ENCODE measurements at regions not wholly inside any gene's neighbourhood (a gene's known extent, or its start where the extent isn't known, plus 50 kb on each side); places are given as distances from the start of the nearest gene placed in this dataset.

DNA sequence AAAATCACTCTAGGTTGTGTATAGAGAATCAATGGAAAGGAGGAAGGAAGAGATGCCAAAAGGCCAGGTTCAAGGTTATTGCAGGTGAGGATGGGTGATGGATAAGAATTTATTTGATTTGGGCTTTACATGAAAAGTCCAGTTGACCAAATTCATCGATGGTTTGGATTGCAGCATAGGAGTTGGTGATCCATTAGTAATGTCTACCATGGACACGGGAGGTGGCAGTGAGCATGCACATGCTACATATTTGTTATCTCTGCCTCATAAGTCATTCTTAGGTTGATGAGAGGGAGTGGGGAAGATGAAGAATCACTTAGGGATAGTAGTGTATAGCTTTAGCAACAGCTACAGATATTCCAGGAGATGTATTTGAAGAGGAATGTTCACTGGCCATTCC lies 211.4 kb downstream of the PHETA1 start:
- DNase-seq (ENCODE audit: low read depth in 1 of 2, low spot score in 2 of 2) (no peak), FAIRE-seq (no peak)
- H2BK20ac ChIP-seq (ENCODE audit: low read length), result no peak overlapping the region
- no peak overlapping the region for H2AK5ac ChIP-seq (ENCODE audit: low read depth, low read length)
- no peaks in the 10 kb centered on the region for H3K79me2 ChIP-seq (ENCODE audit: control insufficient read depth in 1 of 2, insufficient read depth in 2 of 2, low read length in 2 of 2)
- no peak overlapping the region for H3K4ac ChIP-seq (replicated peaks; ENCODE audit: insufficient read length, low read depth, low read length)
- H2BK120ac ChIP-seq (replicated peaks; ENCODE audit: low read depth, low read length), result no peak overlapping the region
- ChIA-PET CTCF (ENCODE audit: partially characterized antibody) (interaction anchor here (1.2 to 2.7 kb wide), 4 partner anchors 10 to 147 kb away, joined by 3 to 8 read pairs (median 4); no protein-coding TSS in a partner anchor), POLR2A (ENCODE audit: partially characterized antibody) (no interaction called here)
- H4K8ac ChIP-seq (ENCODE audit: extremely low read depth, insufficient read depth, low read length), result no peak overlapping the region
- 91% methylated on average over 2 of the region's 2 CpGs; no CpG with 5 or more reads in 1 of the 2 experiments for WGBS, 2 experiments (ENCODE audit: extremely low coverage in 1 of 2, insufficient coverage in 1 of 2, insufficient read length in 1 of 2, insufficient replicate concordance in 2 of 2, low coverage in 1 of 2, low lambda C conversion rate in 2 of 2, missing lambda C conversion rate in 1 of 2)
- H2AFZ ChIP-seq (ENCODE audit: low read length), result no peak overlapping the region
- H3K14ac ChIP-seq (ENCODE audit: insufficient read length), result no peak overlapping the region
- H3K18ac ChIP-seq (ENCODE audit: extremely low read depth, low read length), result no peak overlapping the region
- peaks cover 1% of the 10 kb centered on the region; the same call in 1 of the 2 replicates for H3K23me2 ChIP-seq (ENCODE audit: low read depth, low read length)
- no peak overlapping the region for H3K4me2 ChIP-seq (ENCODE audit: insufficient read depth in 1 of 2, low read depth in 2 of 2, low read length in 2 of 2)
- no peak overlapping the region for H2BK12ac ChIP-seq (ENCODE audit: low read depth, low read length)
- no peak overlapping the region for H3K9ac ChIP-seq (replicated peaks in 1 of 4; ENCODE audit: extremely low read depth in 1 of 4, low read depth in 3 of 4, low read length in 3 of 4)
- H2BK5ac ChIP-seq (ENCODE audit: low read depth, low read length), result no peak overlapping the region
- H4K20me1 ChIP-seq (replicated peaks in 1 of 2; ENCODE audit: control insufficient read depth in 1 of 2, insufficient read depth in 2 of 2, low read length in 2 of 2), result peaks cover 0 to 4% of the 10 kb centered on the region in 2 experiments
- H3K27ac ChIP-seq (ENCODE audit: low read depth, low read length), result no peak overlapping the region
- H3K79me1 ChIP-seq (ENCODE audit: low read depth, low read length), result 0 out of 2 replicates have a peak, but pooled peaks cover 3% of the 10 kb centered on the region
- H3K4me3 ChIP-seq (ENCODE audit: extremely low read depth in 1 of 4, insufficient read depth in 2 of 4, low read depth in 3 of 4, low read length in 4 of 4), result no peak overlapping the region
- peaks cover 0 to 28% (median 14%) of the 10 kb centered on the region in 4 experiments; a peak in 6 of 7 replicates for H3K4me1 ChIP-seq (replicated peaks in 1 of 4; ENCODE audit: control insufficient read depth in 3 of 4, insufficient read depth in 4 of 4, low read length in 3 of 4)
- no peaks in the 10 kb centered on the region for H3K36me3 ChIP-seq (ENCODE audit: control insufficient read depth in 2 of 4, insufficient read depth in 4 of 4, low read length in 3 of 4)
- H3K56ac ChIP-seq (replicated peaks; ENCODE audit: insufficient read length, low read depth, low read length), result no peak overlapping the region
- H3K23ac ChIP-seq (ENCODE audit: insufficient read length), result no peak overlapping the region
- no peak overlapping the region for H2BK15ac ChIP-seq (ENCODE audit: low read length)
- H4K91ac ChIP-seq (replicated peaks; ENCODE audit: insufficient read length, low read length), result no peak overlapping the region
- H3K9me3 ChIP-seq (ENCODE audit: insufficient read depth in 2 of 2, low read depth in 1 of 2, low read length in 1 of 2), result no peaks in the 10 kb centered on the region
- no peaks in the 10 kb centered on the region for H3K27me3 ChIP-seq (replicated peaks in 1 of 4; ENCODE audit: control insufficient read depth in 3 of 4, extremely low read depth in 1 of 4, insufficient read depth in 3 of 4, low read length in 3 of 4)
- H4K5ac ChIP-seq (ENCODE audit: insufficient read length, low read depth, low read length), result no peak overlapping the region
- no peak for TF ChIP-seq TBP (IDR thresholded peaks at IDR 0.05; ENCODE audit: low read depth, low read length)
- no peak for TF ChIP-seq RBBP5 (IDR thresholded peaks at IDR 0.05; ENCODE audit: borderline replicate concordance, low read depth, low read length)
- no peak for TF ChIP-seq RXRA (IDR thresholded peaks at IDR 0.05; ENCODE audit: insufficient read depth, low read depth, low read length)
- no peak for TF ChIP-seq TCF12 (IDR thresholded peaks at IDR 0.05; ENCODE audit: low read depth, low read length)
- TF ChIP-seq, protein P1, sequence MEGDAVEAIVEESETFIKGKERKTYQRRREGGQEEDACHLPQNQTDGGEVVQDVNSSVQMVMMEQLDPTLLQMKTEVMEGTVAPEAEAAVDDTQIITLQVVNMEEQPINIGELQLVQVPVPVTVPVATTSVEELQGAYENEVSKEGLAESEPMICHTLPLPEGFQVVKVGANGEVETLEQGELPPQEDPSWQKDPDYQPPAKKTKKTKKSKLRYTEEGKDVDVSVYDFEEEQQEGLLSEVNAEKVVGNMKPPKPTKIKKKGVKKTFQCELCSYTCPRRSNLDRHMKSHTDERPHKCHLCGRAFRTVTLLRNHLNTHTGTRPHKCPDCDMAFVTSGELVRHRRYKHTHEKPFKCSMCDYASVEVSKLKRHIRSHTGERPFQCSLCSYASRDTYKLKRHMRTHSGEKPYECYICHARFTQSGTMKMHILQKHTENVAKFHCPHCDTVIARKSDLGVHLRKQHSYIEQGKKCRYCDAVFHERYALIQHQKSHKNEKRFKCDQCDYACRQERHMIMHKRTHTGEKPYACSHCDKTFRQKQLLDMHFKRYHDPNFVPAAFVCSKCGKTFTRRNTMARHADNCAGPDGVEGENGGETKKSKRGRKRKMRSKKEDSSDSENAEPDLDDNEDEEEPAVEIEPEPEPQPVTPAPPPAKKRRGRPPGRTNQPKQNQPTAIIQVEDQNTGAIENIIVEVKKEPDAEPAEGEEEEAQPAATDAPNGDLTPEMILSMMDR (IDR thresholded peaks at IDR 0.05; ENCODE audit: control extremely low read depth in 1 of 3, insufficient read depth in 1 of 3, low read depth in 1 of 3, low read length in 3 of 3), result no peak
- TF ChIP-seq PHF8 (conservative IDR thresholded peaks at IDR 0.05; ENCODE audit: low read depth, low read length), result no peak
- no peak for TF ChIP-seq USF2 (IDR thresholded peaks at IDR 0.05; ENCODE audit: low read length)
- TF ChIP-seq TEAD4 (IDR thresholded peaks at IDR 0.05; ENCODE audit: low read depth, low read length), result no peak
- TF ChIP-seq SP1 (IDR thresholded peaks at IDR 0.05; ENCODE audit: low read depth, low read length), result no peak
- no peak for TF ChIP-seq SP2 (IDR thresholded peaks at IDR 0.05; ENCODE audit: low read length)
- no peak for TF ChIP-seq JUN (IDR thresholded peaks at IDR 0.05; ENCODE audit: low read depth, low read length)
